ENCODE measurements at regions not wholly inside any gene's neighbourhood (a gene's known extent, or its start where the extent isn't known, plus 50 kb on each side); places are given as distances from the start of the nearest gene placed in this dataset.
"Not testable (repeated sequence)": the region's sequence is repeated elsewhere in the genome, so short reads cannot be mapped to it uniquely, and the experiment has no call there.

DNA sequence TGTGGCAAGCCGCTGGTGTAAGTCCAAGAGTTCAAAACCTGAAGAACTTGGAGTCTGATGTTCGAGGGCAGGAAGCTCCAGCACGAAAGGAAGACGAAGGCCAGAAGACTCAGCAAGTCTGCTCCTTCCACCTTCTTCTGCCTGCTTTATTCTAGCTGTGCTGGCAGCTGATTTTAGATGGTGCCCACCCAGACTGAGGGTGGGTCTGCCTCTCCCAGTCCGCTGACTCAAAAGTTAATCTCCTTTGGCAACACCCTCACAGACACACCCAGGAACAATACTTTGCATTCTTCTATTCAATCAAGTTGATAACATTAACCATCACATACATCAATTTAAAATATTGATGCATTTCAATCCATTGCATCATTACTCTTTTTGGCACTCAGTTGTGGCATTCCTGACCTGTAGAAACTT lies 373.1 kb downstream of the CDH10 start:
- DNase-seq, result not testable (repeated sequence)

DNA sequence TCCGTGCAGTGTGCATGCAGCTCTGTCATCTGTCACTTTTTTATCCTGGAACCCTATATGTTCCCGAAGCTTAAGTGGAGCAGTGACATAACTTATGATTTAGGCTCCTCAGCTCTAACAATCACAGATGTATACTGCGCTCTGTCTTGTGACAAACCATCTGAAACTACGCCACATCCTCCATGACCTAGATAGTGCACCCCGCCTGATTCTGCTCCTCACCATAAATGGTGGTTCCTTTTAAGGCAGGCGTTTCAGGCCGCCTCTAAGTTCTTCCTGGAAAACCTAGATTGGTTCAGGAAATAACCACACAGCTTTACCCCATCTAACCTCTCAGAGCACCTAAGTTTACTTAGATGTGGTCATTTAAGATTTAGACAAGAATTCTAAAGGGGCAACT lies 372.0 kb downstream of the CDH10 start:
- DNase-seq, result no peak

DNA sequence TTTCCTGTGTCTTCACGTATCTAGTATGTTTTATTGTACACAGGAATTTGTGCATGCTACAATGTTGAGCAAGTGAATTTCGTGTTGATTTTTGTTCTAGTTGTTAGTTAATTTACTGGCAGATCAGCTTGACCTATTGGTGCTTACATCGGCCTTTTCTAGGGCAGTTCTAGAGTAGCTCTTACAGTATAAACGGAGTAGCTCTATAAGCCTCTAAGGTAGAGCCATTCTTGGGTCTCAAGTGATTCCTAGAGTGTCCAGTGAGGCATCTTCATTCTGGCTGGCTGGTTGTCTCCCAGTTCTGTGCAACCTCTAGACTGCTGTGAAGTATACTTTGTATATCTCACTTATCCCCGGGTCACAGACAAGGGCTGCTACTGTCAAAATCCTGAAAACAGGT lies 364.6 kb downstream of the CDH10 start:
- DNase-seq, result no peak

DNA sequence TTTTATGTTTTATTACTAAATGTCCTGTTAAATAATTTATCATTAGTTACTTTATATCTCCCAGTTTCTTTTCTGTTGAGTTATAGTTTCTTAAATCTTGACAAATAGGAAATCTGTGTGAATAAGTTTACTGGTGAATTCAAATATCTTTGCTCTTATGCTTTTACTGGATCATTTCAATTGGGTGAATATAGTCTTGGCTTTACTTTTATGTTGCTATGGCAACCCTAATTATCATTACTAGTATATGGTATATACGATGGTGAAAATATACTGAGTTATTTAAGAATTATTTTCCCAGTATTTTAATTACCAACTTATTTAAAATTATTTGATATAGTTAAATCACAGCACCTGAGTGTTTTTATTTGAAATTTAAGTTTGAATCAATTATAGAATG lies 363.0 kb downstream of the CDH10 start:
- DNase-seq, result no peak

DNA sequence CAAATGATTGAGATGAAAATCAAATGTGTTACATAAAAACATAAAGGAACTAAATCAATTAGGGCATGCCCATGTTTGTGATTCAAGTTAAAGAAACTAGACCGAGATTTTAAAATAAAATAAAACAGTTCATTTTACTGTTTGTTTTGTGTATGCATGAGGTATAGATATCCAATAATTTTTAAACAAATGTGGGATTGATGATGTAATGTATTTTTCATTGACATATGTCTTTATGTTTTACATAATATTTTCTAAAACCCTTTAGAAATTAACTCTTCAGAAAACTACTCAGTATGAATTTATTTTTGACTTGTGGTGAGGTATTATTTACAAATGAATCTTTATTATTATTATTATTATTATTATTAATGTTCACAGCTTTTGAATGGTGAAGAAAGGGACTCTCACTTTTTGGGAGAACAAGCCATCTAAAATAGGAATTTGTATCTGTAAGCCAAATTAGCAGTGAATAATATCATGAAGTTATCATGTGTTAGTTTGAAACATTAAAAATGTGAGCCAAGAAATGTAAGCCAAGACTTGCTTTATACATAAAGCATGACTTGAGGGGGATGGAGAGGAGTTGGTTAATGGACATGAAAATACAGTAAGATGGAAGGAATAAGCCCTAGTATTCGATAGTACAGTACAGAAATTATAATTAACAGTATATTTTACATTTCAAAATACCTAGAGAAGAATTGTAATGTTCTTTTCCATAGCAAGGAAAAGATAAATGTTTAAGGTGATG lies 355.0 kb downstream of the CDH10 start:
- no peak for DNase-seq

GRCh38 chr5:24290536-24290935 lies 354.2 kb downstream of the CDH10 start:
- no peak for DNase-seq

DNA sequence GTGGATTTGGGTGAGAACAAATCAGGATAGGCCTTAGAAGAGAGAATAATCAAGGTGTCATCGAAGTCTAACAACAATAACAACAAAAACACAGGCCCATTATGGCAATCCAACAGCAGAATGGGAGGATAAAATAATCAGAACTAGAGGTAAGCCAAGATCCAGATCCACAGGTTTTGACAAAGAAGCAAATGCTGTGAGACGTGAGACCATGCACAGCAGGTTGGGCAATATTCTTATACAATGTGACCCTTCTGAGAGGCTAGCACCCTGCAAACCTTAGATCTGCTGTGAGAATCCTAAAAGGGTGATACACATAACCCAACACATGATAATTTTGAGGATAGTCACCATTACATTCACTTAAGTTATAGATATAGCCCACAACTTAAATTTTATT lies 352.9 kb downstream of the CDH10 start:
- DNase-seq, result no peak

GRCh38 chr5:24294333-24294732 lies 350.4 kb downstream of the CDH10 start:
- DNase-seq, result no peak

- DNase-seq, result no peak
Measured at GRCh38 chr5:24314106-24314505, 330.7 kb downstream of the CDH10 start.

DNA sequence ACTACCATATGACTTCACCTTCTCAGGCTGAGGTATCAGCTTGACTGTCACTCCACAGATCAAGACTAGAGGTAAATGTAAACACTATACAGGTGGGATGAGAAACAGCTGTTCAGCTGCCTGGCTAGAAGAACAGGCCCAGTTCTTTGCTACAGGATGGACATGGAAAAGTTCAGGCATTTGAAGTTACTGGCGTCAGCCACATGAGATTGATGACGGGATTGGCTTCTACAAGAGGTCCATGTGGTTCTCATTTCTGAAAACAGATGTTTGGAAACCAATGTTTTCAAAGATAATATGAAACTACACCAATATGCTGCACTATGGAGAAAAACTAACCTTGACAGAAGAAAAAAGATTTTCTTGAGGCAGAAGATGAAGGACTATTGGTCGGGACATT lies 324.1 kb downstream of the CDH10 start:
- DNase-seq, result no peak

DNA sequence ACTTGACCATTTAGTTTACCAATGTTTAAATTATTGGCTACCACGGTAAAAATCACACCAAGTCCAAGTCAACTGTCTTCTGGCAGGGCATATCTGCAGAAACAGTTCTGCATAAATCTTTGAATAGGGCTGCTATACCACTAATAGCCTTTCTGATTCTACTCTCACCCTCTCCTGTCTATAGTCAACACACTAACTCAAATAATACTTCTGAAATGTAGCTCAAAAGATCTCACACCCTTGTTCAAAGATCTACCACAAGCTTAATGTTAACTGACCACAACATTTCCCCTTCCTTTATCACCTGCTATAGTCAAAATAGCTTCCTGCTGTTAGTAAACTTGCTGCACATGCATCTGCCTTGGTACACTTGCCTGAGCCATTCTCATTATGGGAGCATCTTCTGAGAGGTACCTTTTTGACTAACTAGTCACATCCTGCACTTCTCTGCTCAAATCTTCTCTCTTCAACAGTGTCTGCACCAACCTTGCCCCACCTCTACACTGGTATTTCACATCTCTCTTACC lies 319.4 kb downstream of the CDH10 start:
- DNase-seq, result no peak

GRCh38 chr5:24331531-24331930 lies 313.2 kb downstream of the CDH10 start:
- no peak for DNase-seq

- DNase-seq, result no peak
Measured at GRCh38 chr5:24347158-24347557, 297.6 kb downstream of the CDH10 start.

- DNase-seq, result no peak
Measured at GRCh38 chr5:24351285-24351684, 293.5 kb downstream of the CDH10 start.

DNA sequence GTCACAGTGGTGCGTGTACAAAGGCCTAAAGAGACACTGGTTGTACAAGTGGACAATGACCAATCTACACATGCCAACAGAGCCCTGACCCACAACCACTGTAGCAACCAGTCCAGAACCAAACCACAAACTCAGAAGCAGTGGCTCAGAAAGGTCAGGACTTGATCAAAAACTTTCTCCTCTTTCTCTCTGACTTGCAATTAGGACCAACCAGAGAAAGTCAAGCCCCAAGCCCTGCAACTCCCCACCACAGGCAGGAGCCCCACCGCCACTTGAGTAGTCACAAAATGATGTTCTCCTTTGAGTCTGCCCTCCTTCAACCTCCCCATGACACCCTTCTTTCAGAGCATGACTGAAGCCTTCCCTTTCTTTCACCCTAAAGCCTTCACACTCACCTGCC lies 291.8 kb downstream of the CDH10 start:
- no peak for DNase-seq

DNA sequence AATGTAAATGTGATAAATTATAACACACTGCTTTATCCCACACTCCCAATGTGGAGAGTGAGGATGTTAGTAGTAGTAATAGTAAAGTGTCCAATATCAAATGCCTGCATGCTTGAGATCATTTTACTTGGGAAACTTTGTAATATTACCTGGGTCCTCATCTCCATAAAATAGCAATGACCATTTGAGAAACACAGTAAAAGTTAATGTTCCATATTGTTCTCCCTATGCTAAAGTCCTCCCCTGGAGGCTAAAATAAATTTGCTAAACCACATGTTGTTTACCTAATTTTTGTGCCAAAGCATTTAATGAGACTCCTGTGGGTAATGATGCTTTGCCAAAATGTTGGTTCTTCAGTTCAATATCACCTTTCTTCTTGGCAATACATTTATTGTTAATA lies 291.2 kb downstream of the CDH10 start:
- no peak for DNase-seq

- DNase-seq, result no peak
Measured at GRCh38 chr5:24363789-24364481, 280.8 kb downstream of the CDH10 start.

DNA sequence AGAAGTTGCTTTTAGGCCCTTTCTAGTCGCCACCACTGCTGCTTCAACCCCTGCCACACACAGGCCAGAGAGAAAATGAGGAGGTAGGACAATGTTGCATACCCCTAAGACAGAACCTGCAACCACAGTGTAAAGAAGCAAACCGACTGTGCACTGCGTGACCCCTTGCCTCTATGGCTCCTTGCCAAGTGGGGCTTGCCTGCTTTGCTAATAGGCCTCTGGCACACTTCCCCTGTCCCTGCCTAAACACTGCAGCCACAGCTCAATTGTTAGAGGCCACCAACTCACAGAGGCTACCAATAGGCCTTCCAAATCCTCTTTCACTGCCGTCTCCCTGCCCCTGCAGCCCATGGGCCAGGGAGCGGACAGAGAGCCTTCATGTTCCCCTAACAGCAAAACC lies 280.1 kb downstream of the CDH10 start:
- DNase-seq, result no peak

GRCh38 chr5:24365406-24365805 lies 279.4 kb downstream of the CDH10 start:
- DNase-seq, result no peak

DNA sequence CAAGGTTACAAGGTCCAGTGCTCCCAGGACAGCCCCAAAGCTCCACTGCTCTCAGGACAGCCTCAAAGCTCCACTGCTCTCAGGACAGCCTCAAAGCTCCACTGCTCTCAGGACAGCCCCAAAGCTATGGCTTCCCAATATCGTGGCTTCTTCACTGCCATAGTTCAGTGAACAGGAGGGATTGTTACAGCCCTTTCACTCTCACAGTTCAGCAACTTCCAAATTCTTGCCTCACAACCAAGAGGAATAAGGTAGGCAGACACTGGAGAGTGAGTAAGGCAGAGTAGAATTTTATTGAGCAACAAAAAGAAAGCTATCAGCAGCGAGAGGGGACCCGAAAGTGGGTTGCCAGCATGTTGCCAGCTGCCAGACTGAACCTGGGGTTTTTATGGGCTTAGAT lies 277.6 kb downstream of the CDH10 start:
- DNase-seq, result no peak

GRCh38 chr5:24368115-24368514 lies 276.7 kb downstream of the CDH10 start:
- DNase-seq, result no peak

- no peak for DNase-seq
Measured at GRCh38 chr5:24376210-24376609, 268.6 kb downstream of the CDH10 start.

- no peak for DNase-seq
Measured at GRCh38 chr5:24376616-24377015, 268.2 kb downstream of the CDH10 start.

- DNase-seq, result no peak
Measured at GRCh38 chr5:24381861-24382489, 262.8 kb downstream of the CDH10 start.
